ENCODE measurements at regions not wholly inside any gene's neighbourhood (a gene's known extent, or its start where the extent isn't known, plus 50 kb on each side); places are given as distances from the start of the nearest gene placed in this dataset.

GRCh38 chr9:88923092-88923491 lies 68.2 kb upstream of the S1PR3 start:
- Histone ChIP-seq H3K9me3 (no peaks in the 10 kb centered on the region), H3K36me3 (no peaks in the 10 kb centered on the region), H3K27me3 (no peaks in the 10 kb centered on the region), H3K4me3 (no peak overlapping the region), H3K27ac (no peak overlapping the region), H3K4me1 (no peaks in the 10 kb centered on the region)
- no peak for TF ChIP-seq CTCF (IDR thresholded peaks at IDR 0.05)
- no peak for DNase-seq (ENCODE audit: low spot score)

GRCh38 chr9:88923653-88924288 lies 67.5 kb upstream of the S1PR3 start:
- H3K36me3 ChIP-seq, result no peaks in the 10 kb centered on the region
- H3K9me3 ChIP-seq, result no peaks in the 10 kb centered on the region
- H3K27ac ChIP-seq, result no peak overlapping the region
- H3K4me1 ChIP-seq, result no peaks in the 10 kb centered on the region
- H3K27me3 ChIP-seq, result no peaks in the 10 kb centered on the region
- no peak for DNase-seq (ENCODE audit: low spot score)
- TF ChIP-seq CTCF (IDR thresholded peaks at IDR 0.05), result no peak
- no peak overlapping the region for H3K4me3 ChIP-seq

- TF ChIP-seq CTCF (IDR thresholded peaks at IDR 0.05), result no peak
- no peak overlapping the region for H3K27ac ChIP-seq
Measured at GRCh38 chr9:88925481-88925880, 65.8 kb upstream of the S1PR3 start.

GRCh38 chr9:88926781-88927505 lies 64.3 kb upstream of the S1PR3 start:
- no peak overlapping the region for H3K4me3 ChIP-seq
- DNase-seq (ENCODE audit: low spot score), result no peak
- no peaks in the 10 kb centered on the region for H3K9me3 ChIP-seq
- no peak overlapping the region for H3K27ac ChIP-seq
- TF ChIP-seq CTCF (IDR thresholded peaks at IDR 0.05), result no peak
- no peaks in the 10 kb centered on the region for H3K36me3 ChIP-seq
- H3K27me3 ChIP-seq, result no peaks in the 10 kb centered on the region
- H3K4me1 ChIP-seq, result no peaks in the 10 kb centered on the region

More at GRCh38 chr9:88925481-88925880, 65.8 kb upstream of the S1PR3 start:
- no peaks in the 10 kb centered on the region for H3K4me1 ChIP-seq
- H3K27me3 ChIP-seq, result no peaks in the 10 kb centered on the region
- no peaks in the 10 kb centered on the region for H3K9me3 ChIP-seq
- no peaks in the 10 kb centered on the region for H3K36me3 ChIP-seq
- DNase-seq (ENCODE audit: low spot score), result no peak
- no peak overlapping the region for H3K4me3 ChIP-seq

- Histone ChIP-seq H3K4me3 (no peak overlapping the region), H3K27me3 (no peaks in the 10 kb centered on the region), H3K9me3 (no peaks in the 10 kb centered on the region), H3K4me1 (no peaks in the 10 kb centered on the region), H3K36me3 (no peaks in the 10 kb centered on the region), H3K27ac (no peak overlapping the region)
- TF ChIP-seq CTCF (IDR thresholded peaks at IDR 0.05), result no peak
- no peak for DNase-seq (ENCODE audit: low spot score)
Measured at GRCh38 chr9:88927510-88927909, 63.8 kb upstream of the S1PR3 start.
